Stimulated activated naive CD8-positive, alpha-beta T cell treated with anti-CD3 and anti-CD28 coated beads, Interleukin-15, amount 100 ng/mL, for 72 hours (primary cell): ENCODE measurements at regions not wholly inside any gene's neighbourhood (a gene's known extent, or its start where the extent isn't known, plus 50 kb on each side); places are given as distances from the start of the nearest gene placed in this dataset.
A peak's percentile ranks its signal among the peaks of the same experiment; 100 is the strongest.

Experiments used
- ATAC-seq: fragments of 150-1000 bp; cut with Tn5 transposase; 2 replicates; pipeline ENCODE4 v1.10.0; 2021; ENCODE audit warnings: mild to moderate bottlenecking, moderate library complexity
- DNase-seq, 2 donors: peaks; one replicate each; pipeline ENCODE4 v3.0.0; 2021 to 2022
- H3K27ac Mint-ChIP-seq, 2 donors: one replicate each; pipeline ENCODE4 v1.8.0; 2022; ENCODE audit warnings: mild to moderate bottlenecking in 2 of 2, mixed read lengths in 2 of 2, moderate library complexity in 2 of 2
- H3K27me3 Mint-ChIP-seq: one replicate; pipeline ENCODE4 v1.8.0; 2022; ENCODE audit warnings: mixed read lengths
- H3K4me1 Mint-ChIP-seq: one replicate; pipeline ENCODE4 v1.8.0; 2022; ENCODE audit warnings: mild to moderate bottlenecking, mixed read lengths
- H3K4me3 Mint-ChIP-seq, 2 donors: one replicate each; pipeline ENCODE4 v1.8.0; 2022; ENCODE audit warnings: mild to moderate bottlenecking in 2 of 2, mixed read lengths in 2 of 2, moderate library complexity in 1 of 2
- H3K9me3 Mint-ChIP-seq, 2 donors: one replicate each; pipeline ENCODE4 v1.8.0; 2022; ENCODE audit warnings: mixed read lengths in 2 of 2

GRCh38 chr9:115939065-115939765 lies 214.4 kb upstream of the PAPPA start:
- no peak for ATAC-seq
- Mint-ChIP-seq H3K9me3 (peaks cover 0 to 7% of the 10 kb centered on the region in 2 donors), H3K27me3 (no peaks in the 10 kb centered on the region), H3K27ac (no peak overlapping the region), H3K4me3 (no peak overlapping the region), H3K4me1 (no peaks in the 10 kb centered on the region)
- no peak for DNase-seq

GRCh38 chr9:115941561-115942315 lies 211.9 kb upstream of the PAPPA start:
- Mint-ChIP-seq H3K4me3 (no peak overlapping the region), H3K27me3 (no peaks in the 10 kb centered on the region), H3K27ac (no peak overlapping the region), H3K9me3 (peaks cover 0 to 5% of the 10 kb centered on the region in 2 donors), H3K4me1 (no peaks in the 10 kb centered on the region)
- DNase-seq: no peak
- ATAC-seq: no peak

- no peaks in the 10 kb centered on the region for H3K27me3 Mint-ChIP-seq
- no peaks in the 10 kb centered on the region for H3K4me1 Mint-ChIP-seq
- ATAC-seq (no peak), DNase-seq (no peak)
- peaks cover 0 to 8% of the 10 kb centered on the region in 2 donors for H3K9me3 Mint-ChIP-seq
- peak overlapping the region in 1 of 2 donors; percentile 3 for H3K27ac Mint-ChIP-seq
- no peak overlapping the region for H3K4me3 Mint-ChIP-seq
These were observed 210.0 kb upstream of the PAPPA start for GRCh38 chr9:115943431-115944165.

GRCh38 chr9:115944166-115944948 lies 209.2 kb upstream of the PAPPA start:
- H3K27me3 Mint-ChIP-seq: no peaks in the 10 kb centered on the region
- no peaks in the 10 kb centered on the region for H3K4me1 Mint-ChIP-seq
- no peak overlapping the region for H3K27ac Mint-ChIP-seq
- H3K9me3 Mint-ChIP-seq: peaks cover 0 to 8% of the 10 kb centered on the region in 2 donors
- ATAC-seq: no peak
- no peak overlapping the region for H3K4me3 Mint-ChIP-seq
- DNase-seq: no peak

DNA sequence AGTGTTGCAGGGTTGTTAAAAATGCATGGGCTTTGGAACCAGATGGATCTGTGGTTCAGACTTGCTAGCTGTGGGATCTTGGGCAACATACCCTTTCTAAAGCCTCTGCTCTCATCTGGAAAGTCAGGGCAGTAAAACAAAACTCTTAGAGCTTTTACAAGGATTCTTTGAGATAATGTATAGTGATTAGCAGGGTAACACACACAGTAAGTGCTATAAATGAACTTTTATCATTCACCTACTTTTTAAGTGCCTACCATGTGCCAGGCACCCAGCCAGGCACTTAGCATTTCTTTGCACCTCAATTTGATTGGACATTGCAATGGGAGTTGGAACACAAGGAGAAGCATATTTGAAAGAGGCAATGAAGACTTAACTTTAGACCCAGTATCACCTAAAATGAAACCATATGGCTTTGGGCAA lies 208.6 kb upstream of the PAPPA start:
- Mint-ChIP-seq H3K9me3 (peaks cover 0 to 10% of the 10 kb centered on the region in 2 donors), H3K27me3 (no peaks in the 10 kb centered on the region), H3K4me3 (no peak overlapping the region), H3K27ac (no peak overlapping the region), H3K4me1 (no peaks in the 10 kb centered on the region)
- no peak for DNase-seq
- no peak for ATAC-seq

GRCh38 chr9:115946530-115946929 lies 207.1 kb upstream of the PAPPA start:
- H3K9me3 Mint-ChIP-seq: peaks cover 0 to 17% of the 10 kb centered on the region in 2 donors
- DNase-seq: no peak
- no peak overlapping the region for H3K27ac Mint-ChIP-seq
- ATAC-seq: no peak
- no peaks in the 10 kb centered on the region for H3K27me3 Mint-ChIP-seq
- no peaks in the 10 kb centered on the region for H3K4me1 Mint-ChIP-seq
- H3K4me3 Mint-ChIP-seq: no peak overlapping the region

DNA sequence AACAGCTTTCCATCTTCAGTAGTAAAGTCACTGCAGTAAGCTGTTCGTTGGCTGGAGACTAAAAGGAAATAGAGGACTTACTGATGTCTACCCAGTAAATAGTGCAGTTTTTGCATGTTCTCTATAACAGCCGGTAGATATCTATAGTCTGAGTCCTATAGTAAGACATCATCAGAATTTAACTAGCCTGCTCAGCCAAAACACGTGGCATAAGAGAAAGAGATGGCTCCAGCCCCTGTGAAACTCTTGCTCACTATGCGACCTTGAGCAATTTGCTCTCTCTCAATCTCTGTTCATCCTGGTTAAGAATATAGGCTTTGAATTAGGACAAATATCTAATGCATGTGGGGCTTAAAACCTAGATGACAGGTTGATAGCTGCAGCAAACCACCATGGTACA lies 201.6 kb upstream of the PAPPA start:
- Mint-ChIP-seq H3K9me3 (peaks cover 0 to 10% of the 10 kb centered on the region in 2 donors), H3K27ac (no peak overlapping the region), H3K27me3 (no peaks in the 10 kb centered on the region), H3K4me3 (no peak overlapping the region), H3K4me1 (no peaks in the 10 kb centered on the region)
- no peak for DNase-seq
- ATAC-seq: no peak

DNA sequence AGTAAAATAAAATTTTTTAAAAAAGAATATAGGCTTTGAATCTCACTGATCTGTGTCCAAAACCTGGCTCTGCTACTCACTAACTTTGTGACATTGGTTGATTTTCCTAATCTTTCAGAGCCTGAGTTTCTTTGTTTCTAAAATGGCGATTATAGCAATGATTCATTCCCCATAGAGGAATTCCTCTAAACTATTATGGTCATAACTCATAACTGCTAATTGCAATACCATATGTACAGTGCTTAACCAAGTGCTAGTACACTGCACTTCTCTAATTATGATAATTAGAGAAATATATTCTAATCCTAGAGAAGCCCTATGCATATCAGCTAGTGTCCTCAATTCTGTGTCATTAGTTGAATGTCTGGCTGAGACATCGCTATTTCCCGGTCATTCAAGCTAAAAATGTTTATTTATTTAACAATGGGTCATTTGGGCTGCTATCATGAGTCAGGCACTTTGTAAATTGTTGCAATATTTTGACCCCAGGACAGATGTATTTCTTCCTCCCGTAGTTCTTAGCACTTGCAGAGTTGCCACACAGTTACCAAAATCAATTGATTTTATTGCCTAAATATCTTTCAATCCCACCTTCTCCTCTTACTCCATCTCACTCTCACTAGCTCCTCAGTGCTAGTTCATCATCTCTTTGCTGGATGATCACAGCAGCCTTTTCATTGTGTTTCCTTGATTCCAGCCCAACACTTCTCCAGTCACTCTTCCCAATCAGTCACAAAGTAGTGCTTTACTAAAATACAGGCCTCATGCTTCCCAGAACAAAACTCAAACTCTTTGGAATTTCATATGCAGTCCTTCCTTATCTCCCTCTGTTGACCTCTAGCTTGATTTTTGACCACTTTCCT lies 200.9 kb upstream of the PAPPA start:
- no peak overlapping the region for H3K27ac Mint-ChIP-seq
- H3K4me1 Mint-ChIP-seq: no peaks in the 10 kb centered on the region
- DNase-seq: no peak
- H3K9me3 Mint-ChIP-seq: peaks cover 0 to 9% of the 10 kb centered on the region in 2 donors
- ATAC-seq: no peak
- no peaks in the 10 kb centered on the region for H3K27me3 Mint-ChIP-seq
- H3K4me3 Mint-ChIP-seq: no peak overlapping the region

DNA sequence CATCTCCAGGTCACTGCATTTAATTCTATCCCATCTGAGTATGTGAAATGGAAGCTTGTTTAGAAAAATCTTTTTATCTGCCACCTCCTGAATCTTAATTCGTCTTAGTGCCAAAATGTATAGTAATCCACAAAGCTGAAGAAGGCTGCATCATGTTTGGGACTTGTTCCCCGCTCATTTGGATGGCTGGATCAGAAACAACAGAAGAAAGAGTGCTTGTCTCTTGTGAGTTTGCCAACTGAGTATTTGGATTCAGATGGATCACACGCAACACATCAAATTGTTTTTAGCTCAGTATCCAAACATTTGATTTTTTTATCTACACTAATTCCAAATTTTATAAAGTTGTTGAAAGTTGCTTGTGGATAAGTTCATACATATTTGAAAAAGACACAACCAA lies 197.2 kb upstream of the PAPPA start:
- Mint-ChIP-seq H3K27me3 (no peaks in the 10 kb centered on the region), H3K9me3 (peaks cover 0 to 3% of the 10 kb centered on the region in 2 donors), H3K4me1 (no peaks in the 10 kb centered on the region), H3K4me3 (no peak overlapping the region), H3K27ac (peak overlapping the region in 1 of 2 donors; percentile 46)
- DNase-seq (no peak), ATAC-seq (no peak)

- Mint-ChIP-seq H3K27ac (no peak overlapping the region), H3K27me3 (no peaks in the 10 kb centered on the region), H3K9me3 (peaks cover 0 to 10% of the 10 kb centered on the region in 2 donors), H3K4me1 (no peaks in the 10 kb centered on the region), H3K4me3 (no peak overlapping the region)
- ATAC-seq (no peak), DNase-seq (no peak)
These were observed 196.0 kb upstream of the PAPPA start for GRCh38 chr9:115957585-115957984.

GRCh38 chr9:115964710-115965347 lies 188.8 kb upstream of the PAPPA start:
- H3K9me3 Mint-ChIP-seq: peaks cover 9 to 22% of the 10 kb centered on the region in 2 donors
- H3K4me3 Mint-ChIP-seq: no peak overlapping the region
- H3K27me3 Mint-ChIP-seq: no peaks in the 10 kb centered on the region
- ATAC-seq: no peak
- no peaks in the 10 kb centered on the region for H3K4me1 Mint-ChIP-seq
- no peak overlapping the region for H3K27ac Mint-ChIP-seq
- DNase-seq: no peak

DNA sequence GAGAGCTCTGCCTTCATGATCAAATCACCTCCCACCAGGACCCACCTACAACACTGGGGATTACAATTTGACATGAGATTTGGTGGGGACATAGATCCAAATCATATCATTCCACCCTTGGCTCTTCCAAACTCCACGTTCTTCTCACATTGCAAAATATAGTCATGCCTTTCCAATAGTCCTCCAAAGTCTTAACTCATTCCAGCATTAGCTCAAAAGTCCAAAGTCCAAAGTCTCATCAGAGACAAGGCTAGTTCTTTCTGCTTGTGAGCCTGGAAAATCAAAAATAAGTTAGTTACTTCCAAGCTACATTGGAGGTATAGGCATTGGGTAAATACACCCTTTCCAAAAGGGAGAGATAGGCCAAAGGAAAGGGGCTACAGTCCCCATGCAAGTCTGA lies 186.9 kb upstream of the PAPPA start:
- DNase-seq: no peak
- ATAC-seq: no peak
- H3K4me1 Mint-ChIP-seq: no peaks in the 10 kb centered on the region
- no peak overlapping the region for H3K27ac Mint-ChIP-seq
- H3K9me3 Mint-ChIP-seq: peaks cover 9 to 16% of the 10 kb centered on the region in 2 donors
- no peaks in the 10 kb centered on the region for H3K27me3 Mint-ChIP-seq
- no peak overlapping the region for H3K4me3 Mint-ChIP-seq

DNA sequence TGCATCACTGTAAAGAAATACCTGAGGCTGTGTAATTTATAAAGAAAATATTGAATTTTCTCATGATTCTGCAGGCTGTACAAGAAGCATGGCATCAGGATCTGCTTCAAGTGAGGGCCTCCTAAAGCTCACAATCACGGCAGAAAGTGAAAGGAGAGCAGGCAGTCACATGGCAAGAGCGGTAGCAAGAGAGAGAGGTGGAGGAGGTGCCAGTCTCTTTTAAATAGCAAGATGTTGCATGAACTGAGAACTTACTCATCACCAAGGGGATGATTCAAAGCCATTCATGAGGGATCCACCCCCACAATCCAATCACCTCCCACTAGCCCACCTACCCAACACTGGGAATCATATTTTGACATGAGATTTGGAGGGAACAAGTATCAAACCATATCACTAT lies 184.5 kb upstream of the PAPPA start:
- Mint-ChIP-seq H3K27ac (no peak overlapping the region), H3K27me3 (no peaks in the 10 kb centered on the region), H3K4me1 (no peaks in the 10 kb centered on the region), H3K9me3 (peaks cover 3 to 17% of the 10 kb centered on the region in 2 donors), H3K4me3 (no peak overlapping the region)
- DNase-seq (no peak), ATAC-seq (no peak)

DNA sequence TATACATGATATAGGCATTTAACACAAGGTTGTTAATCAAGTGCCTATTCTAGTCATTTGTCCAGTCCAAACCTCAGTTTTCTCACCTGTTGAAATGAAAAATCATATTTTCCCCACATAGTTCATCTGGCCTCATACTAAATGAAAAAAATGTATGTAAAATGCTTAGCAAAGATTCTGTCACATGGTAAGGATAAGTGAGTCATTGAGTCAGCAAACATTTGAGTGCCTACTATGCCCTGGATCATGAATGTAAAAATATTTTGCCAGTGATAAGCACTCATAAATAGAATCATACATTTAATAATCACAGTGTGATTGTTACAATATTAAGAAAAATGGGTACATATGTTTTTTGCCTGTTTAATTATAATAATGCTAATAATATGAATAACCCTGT lies 181.2 kb upstream of the PAPPA start:
- Mint-ChIP-seq H3K27ac (no peak overlapping the region), H3K9me3 (peaks cover 7 to 17% of the 10 kb centered on the region in 2 donors), H3K4me1 (no peaks in the 10 kb centered on the region), H3K4me3 (no peak overlapping the region), H3K27me3 (no peaks in the 10 kb centered on the region)
- DNase-seq (no peak), ATAC-seq (no peak)
